GM23338 (cell line): ENCODE measurements at regions not wholly inside any gene's neighbourhood (a gene's known extent, or its start where the extent isn't known, plus 50 kb on each side); places are given as distances from the start of the nearest gene placed in this dataset.

Source experiments
- CREB1 ChIP-seq: fragments of 250-450 bp; sonication (Bioruptor Pico); IDR thresholded peaks from 2 replicates; pipeline ENCODE4 v1.5.0; 2020; ENCODE audit warnings: low read depth, mild to moderate bottlenecking, moderate library complexity
- CTCF ChIP-seq, 2 experiments: fragments of 200-600 bp in 1 of 2; sonication (generic) in 1 of 2; conservative IDR thresholded peaks; 2 replicates each; pipeline versions ENCODE4 v1.5.1 to v1.6.1; 2016 to 2017; ENCODE audit warnings: antibody characterized with exemption in 2 of 2, low read depth in 2 of 2, mild to moderate bottlenecking in 2 of 2, moderate library complexity in 1 of 2
- ETS1 ChIP-seq: IDR thresholded peaks from 2 replicates; pipeline ENCODE4 v1.6.1; 2016; ENCODE audit warnings: antibody characterized with exemption
- EZH2 ChIP-seq: fragments of 200-600 bp; sonication (generic); IDR thresholded peaks from one replicate; pipeline ENCODE4 v1.8.0; 2017; ENCODE audit warnings: antibody characterized with exemption, mild to moderate bottlenecking, low read depth; ENCODE audit not compliant: unreplicated experiment
- EZH2phosphoT487 ChIP-seq: fragments of 200-600 bp; sonication (generic); IDR thresholded peaks from one replicate; pipeline ENCODE4 v1.8.1; 2018; ENCODE audit warnings: antibody characterized with exemption; ENCODE audit not compliant: unreplicated experiment
- NANOG ChIP-seq: IDR thresholded peaks from 2 replicates; pipeline ENCODE4 v1.6.1; 2016; ENCODE audit warnings: antibody characterized with exemption, borderline replicate concordance
- POLR2AphosphoS5 ChIP-seq: IDR thresholded peaks from 2 replicates; pipeline ENCODE4 v1.6.1; 2016; ENCODE audit warnings: antibody characterized with exemption, low read depth
- ZNF114 ChIP-seq: fragments of 250-450 bp; sonication (Bioruptor Pico); IDR thresholded peaks from 2 replicates; pipeline ENCODE4 v1.5.0; 2020; ENCODE audit warnings: mild to moderate bottlenecking, moderate library complexity
- ZNF331 ChIP-seq: fragments of 250-450 bp; sonication (Bioruptor Pico); IDR thresholded peaks from 2 replicates; pipeline ENCODE4 v1.5.0; 2020; ENCODE audit warnings: low read depth, mild to moderate bottlenecking, moderate library complexity
- TF ChIP-seq, protein P1 (sequence below): IDR thresholded peaks from one replicate; pipeline ENCODE4 v1.6.1; 2018; ENCODE audit warnings: antibody characterized with exemption; ENCODE audit not compliant: unreplicated experiment

DNA sequence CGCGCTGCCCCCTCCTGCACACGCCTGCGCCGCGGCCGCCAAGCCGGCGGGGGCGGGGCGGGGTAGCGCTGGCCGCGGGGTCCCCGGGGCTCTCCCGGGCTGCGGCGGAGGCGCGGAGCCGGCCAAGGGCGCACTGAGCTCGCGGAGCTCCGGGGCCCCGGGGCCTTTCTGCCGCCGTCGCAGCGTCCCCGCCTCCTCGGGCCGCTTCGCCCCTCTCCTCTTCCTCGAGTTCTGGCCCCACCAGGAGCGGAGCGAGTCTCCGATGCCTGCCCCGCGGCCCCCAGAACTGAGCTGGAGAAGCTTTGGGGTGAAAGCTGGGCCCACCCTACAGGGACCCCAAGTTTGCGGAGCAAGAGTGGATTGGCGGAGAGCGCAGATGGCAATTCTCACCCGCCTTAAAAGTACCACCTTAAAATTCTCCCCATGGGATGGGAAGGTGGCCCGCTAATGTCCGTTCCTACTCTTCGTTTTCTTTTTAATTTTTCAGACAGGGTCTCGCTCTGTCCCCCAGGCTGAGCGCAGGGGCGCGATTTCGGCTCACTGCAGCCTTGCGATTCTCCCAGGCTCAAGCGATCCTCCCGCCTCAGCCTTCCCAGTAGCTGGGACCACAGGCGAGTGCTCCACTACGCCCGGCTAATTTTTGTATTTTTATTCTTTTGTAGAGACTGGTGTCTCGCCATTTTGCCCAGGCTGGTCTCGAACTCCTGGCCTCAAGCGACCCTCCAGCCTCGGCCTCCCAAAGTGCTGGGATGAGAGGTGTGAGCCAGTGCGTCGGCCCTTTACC, 129.6 kb downstream of the NDUFA12 start:
- TF ChIP-seq POLR2AphosphoS5 (no peak), EZH2 (peak; percentile 83), CTCF (conservative IDR thresholded peaks at IDR 0.05; ENCODE audit: low read depth in 2 of 2) (0 out of 4 replicates have a peak, but pooled peaks of 1 of the 2 experiments have one; percentile 15), EZH2phosphoT487 (no peak), CREB1 (CRISPR knock-in tag) (no peak), ETS1 (no peak), ZNF114 (CRISPR knock-in tag) (no peak), ZNF331 (CRISPR knock-in tag) (no peak), NANOG (no peak)
- TF ChIP-seq, protein P1, sequence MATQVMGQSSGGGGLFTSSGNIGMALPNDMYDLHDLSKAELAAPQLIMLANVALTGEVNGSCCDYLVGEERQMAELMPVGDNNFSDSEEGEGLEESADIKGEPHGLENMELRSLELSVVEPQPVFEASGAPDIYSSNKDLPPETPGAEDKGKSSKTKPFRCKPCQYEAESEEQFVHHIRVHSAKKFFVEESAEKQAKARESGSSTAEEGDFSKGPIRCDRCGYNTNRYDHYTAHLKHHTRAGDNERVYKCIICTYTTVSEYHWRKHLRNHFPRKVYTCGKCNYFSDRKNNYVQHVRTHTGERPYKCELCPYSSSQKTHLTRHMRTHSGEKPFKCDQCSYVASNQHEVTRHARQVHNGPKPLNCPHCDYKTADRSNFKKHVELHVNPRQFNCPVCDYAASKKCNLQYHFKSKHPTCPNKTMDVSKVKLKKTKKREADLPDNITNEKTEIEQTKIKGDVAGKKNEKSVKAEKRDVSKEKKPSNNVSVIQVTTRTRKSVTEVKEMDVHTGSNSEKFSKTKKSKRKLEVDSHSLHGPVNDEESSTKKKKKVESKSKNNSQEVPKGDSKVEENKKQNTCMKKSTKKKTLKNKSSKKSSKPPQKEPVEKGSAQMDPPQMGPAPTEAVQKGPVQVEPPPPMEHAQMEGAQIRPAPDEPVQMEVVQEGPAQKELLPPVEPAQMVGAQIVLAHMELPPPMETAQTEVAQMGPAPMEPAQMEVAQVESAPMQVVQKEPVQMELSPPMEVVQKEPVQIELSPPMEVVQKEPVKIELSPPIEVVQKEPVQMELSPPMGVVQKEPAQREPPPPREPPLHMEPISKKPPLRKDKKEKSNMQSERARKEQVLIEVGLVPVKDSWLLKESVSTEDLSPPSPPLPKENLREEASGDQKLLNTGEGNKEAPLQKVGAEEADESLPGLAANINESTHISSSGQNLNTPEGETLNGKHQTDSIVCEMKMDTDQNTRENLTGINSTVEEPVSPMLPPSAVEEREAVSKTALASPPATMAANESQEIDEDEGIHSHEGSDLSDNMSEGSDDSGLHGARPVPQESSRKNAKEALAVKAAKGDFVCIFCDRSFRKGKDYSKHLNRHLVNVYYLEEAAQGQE, result no peak
